Neural progenitor cell (in vitro differentiated cells): ENCODE measurements at regions not wholly inside any gene's neighbourhood (a gene's known extent, or its start where the extent isn't known, plus 50 kb on each side); places are given as distances from the start of the nearest gene placed in this dataset.

Source experiments
- DNase-seq: peaks from one replicate; pipeline ENCODE4 v3.0.0-alpha.2; 2016; ENCODE audit warnings: low spot score
- H2AFZ ChIP-seq: fragments of 200-600 bp; sonication (generic); replicated peaks from 2 replicates; pipeline ENCODE4 v1.6.1; 2016; ENCODE audit warnings: antibody characterized with exemption
- H3F3A ChIP-seq: fragments of 200-600 bp; sonication (generic); 2 replicates; pipeline ENCODE4 v1.6.1; 2016; ENCODE audit warnings: antibody characterized with exemption, low read depth
- H3K27ac ChIP-seq: fragments of 200-600 bp; sonication (generic); 2 replicates; pipeline ENCODE4 v1.5.1; 2016; ENCODE audit warnings: mild to moderate bottlenecking
- H3K27me3 ChIP-seq: fragments of 200-600 bp; sonication (generic); 2 replicates; pipeline ENCODE4 v1.6.1; 2016; ENCODE audit warnings: mild to moderate bottlenecking, moderate library complexity
- H3K36me3 ChIP-seq: fragments of 200-600 bp; sonication (generic); 2 replicates; pipeline ENCODE4 v1.5.1; 2016
- H3K4me1 ChIP-seq: fragments of 200-600 bp; sonication (generic); 2 replicates; pipeline ENCODE4 v1.6.1; 2016; ENCODE audit warnings: mixed run types
- H3K4me2 ChIP-seq: fragments of 200-600 bp; sonication (generic); 2 replicates; pipeline ENCODE4 v1.6.1; 2016
- H3K4me3 ChIP-seq: fragments of 200-600 bp; sonication (generic); 2 replicates; pipeline ENCODE4 v1.5.1; 2016
- H3K79me2 ChIP-seq: fragments of 200-600 bp; sonication (generic); 2 replicates; pipeline ENCODE4 v1.6.1; 2016; ENCODE audit warnings: low read depth
- H3K9ac ChIP-seq: fragments of 200-600 bp; sonication (generic); 2 replicates; pipeline ENCODE4 v1.6.1; 2016
- H3K9me3 ChIP-seq: fragments of 200-600 bp; sonication (generic); 2 replicates; pipeline ENCODE4 v1.5.1; 2016; ENCODE audit warnings: low read depth
- H4K20me1 ChIP-seq: fragments of 200-600 bp; sonication (generic); 2 replicates; pipeline ENCODE4 v1.6.1; 2016; ENCODE audit warnings: low read depth
- H3K27ac Mint-ChIP-seq: 3 replicates; pipeline ENCODE4 v1.8.0; 2021; ENCODE audit warnings: mixed read lengths
- H3K27me3 Mint-ChIP-seq: 2 replicates; pipeline ENCODE4 v1.8.0; 2022; ENCODE audit warnings: low read depth, mild to moderate bottlenecking, inconsistent platforms, moderate library complexity, mixed read lengths; ENCODE audit not compliant: insufficient read depth
- H3K36me3 Mint-ChIP-seq: 3 replicates; pipeline ENCODE4 v1.8.0; 2021; ENCODE audit warnings: mixed read lengths
- H3K4me1 Mint-ChIP-seq: 3 replicates; pipeline ENCODE4 v1.8.0; 2021; ENCODE audit warnings: mixed read lengths
- H3K4me3 Mint-ChIP-seq: 3 replicates; pipeline ENCODE4 v1.8.0; 2021; ENCODE audit warnings: mild to moderate bottlenecking, moderate library complexity, mixed read lengths
- H3K9me3 Mint-ChIP-seq: 3 replicates; pipeline ENCODE4 v1.8.0; 2020; ENCODE audit warnings: mixed read lengths
- EZH2 ChIP-seq: fragments of 200-600 bp; sonication (generic); IDR thresholded peaks from 2 replicates; pipeline ENCODE4 v1.6.1; 2017; ENCODE audit warnings: antibody characterized with exemption, mild to moderate bottlenecking, moderate library complexity
- EZH2phosphoT487 ChIP-seq: fragments of 200-600 bp; sonication (generic); IDR thresholded peaks from 2 replicates; pipeline ENCODE4 v1.6.1; 2017; ENCODE audit warnings: antibody characterized with exemption
- TF ChIP-seq, protein P1 (sequence below): fragments of 200-600 bp; sonication (generic); IDR thresholded peaks from 2 replicates; pipeline ENCODE4 v1.5.1; 2017; ENCODE audit warnings: antibody characterized with exemption, mild to moderate bottlenecking

DNA sequence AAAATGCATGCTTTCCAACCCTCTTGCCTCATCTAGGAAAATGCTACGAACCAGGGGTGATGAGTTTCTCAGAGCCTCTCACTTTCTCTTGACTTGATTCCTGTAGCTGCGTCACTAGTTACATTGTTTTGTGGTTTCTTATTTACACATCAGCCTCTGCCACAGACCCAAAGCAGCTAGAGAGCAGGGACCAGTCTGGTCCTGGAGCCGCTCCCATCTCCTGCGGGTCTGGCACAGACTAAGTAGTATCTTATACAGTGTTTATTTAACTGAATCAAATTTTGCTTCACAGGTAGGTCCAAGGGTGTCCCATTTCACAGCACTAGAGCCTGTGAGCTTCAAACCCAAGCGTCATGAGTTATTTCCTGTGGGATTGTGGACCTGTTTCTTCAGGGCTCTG, 310.5 kb downstream of the MYCN start:
- no peak overlapping the region for H3K4me3 ChIP-seq
- H3K27ac ChIP-seq: no peak overlapping the region
- H3K9ac ChIP-seq: no peak overlapping the region
- Mint-ChIP-seq H3K27me3 (peaks cover 9% of the 10 kb centered on the region), H3K27ac (peak overlapping the region; percentile 74), H3K36me3 (peaks cover 4% of the 10 kb centered on the region), H3K4me3 (no peak overlapping the region), H3K4me1 (peaks cover 58% of the 10 kb centered on the region), H3K9me3 (peaks cover 17% of the 10 kb centered on the region)
- H3K9me3 ChIP-seq: no peaks in the 10 kb centered on the region
- DNase-seq: no peak
- H2AFZ ChIP-seq: no peak overlapping the region
- peaks cover 8% of the 10 kb centered on the region for H3K27me3 ChIP-seq
- H3K4me1 ChIP-seq: peaks cover 22% of the 10 kb centered on the region
- peaks cover 4% of the 10 kb centered on the region for H3F3A ChIP-seq
- no peaks in the 10 kb centered on the region for H3K36me3 ChIP-seq
- H3K4me2 ChIP-seq: no peak overlapping the region
- H4K20me1 ChIP-seq: no peaks in the 10 kb centered on the region
- TF ChIP-seq EZH2phosphoT487: no peak
- TF ChIP-seq, protein P1, sequence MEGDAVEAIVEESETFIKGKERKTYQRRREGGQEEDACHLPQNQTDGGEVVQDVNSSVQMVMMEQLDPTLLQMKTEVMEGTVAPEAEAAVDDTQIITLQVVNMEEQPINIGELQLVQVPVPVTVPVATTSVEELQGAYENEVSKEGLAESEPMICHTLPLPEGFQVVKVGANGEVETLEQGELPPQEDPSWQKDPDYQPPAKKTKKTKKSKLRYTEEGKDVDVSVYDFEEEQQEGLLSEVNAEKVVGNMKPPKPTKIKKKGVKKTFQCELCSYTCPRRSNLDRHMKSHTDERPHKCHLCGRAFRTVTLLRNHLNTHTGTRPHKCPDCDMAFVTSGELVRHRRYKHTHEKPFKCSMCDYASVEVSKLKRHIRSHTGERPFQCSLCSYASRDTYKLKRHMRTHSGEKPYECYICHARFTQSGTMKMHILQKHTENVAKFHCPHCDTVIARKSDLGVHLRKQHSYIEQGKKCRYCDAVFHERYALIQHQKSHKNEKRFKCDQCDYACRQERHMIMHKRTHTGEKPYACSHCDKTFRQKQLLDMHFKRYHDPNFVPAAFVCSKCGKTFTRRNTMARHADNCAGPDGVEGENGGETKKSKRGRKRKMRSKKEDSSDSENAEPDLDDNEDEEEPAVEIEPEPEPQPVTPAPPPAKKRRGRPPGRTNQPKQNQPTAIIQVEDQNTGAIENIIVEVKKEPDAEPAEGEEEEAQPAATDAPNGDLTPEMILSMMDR: no peak
- TF ChIP-seq EZH2: no peak
- H3K79me2 ChIP-seq: no peaks in the 10 kb centered on the region

DNA sequence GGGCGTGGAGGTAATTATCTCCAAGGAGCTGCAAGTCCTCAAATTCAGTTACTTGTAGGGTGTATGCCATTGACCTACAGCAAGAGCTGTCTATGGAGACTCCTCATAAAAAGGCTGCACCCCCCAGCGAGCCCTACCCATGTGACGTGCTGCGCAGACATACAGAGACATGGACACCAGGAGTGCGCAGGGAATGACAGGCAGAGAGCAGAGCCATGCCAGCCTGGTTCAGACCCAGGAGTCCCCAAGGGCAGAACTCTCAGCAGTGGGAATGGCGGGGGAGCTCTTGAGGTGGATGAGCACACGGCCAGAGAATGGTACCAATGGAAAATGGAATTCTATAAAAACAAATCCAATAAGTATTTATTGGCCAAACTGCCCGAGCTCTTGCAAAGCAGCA, 310.1 kb downstream of the MYCN start:
- Mint-ChIP-seq H3K4me3 (no peak overlapping the region), H3K4me1 (peaks cover 61% of the 10 kb centered on the region), H3K9me3 (peaks cover 15% of the 10 kb centered on the region), H3K36me3 (peaks cover 2% of the 10 kb centered on the region), H3K27me3 (peaks cover 9% of the 10 kb centered on the region), H3K27ac (peak overlapping the region; percentile 14)
- no peak overlapping the region for H3K4me3 ChIP-seq
- peaks cover 4% of the 10 kb centered on the region for H3F3A ChIP-seq
- no peaks in the 10 kb centered on the region for H4K20me1 ChIP-seq
- no peaks in the 10 kb centered on the region for H3K9me3 ChIP-seq
- no peak overlapping the region for H3K27ac ChIP-seq
- no peak overlapping the region for H3K9ac ChIP-seq
- DNase-seq: no peak
- TF ChIP-seq EZH2 (no peak), EZH2phosphoT487 (no peak)
- TF ChIP-seq, protein P1: no peak
- H3K27me3 ChIP-seq: peaks cover 8% of the 10 kb centered on the region
- H3K79me2 ChIP-seq: no peaks in the 10 kb centered on the region
- H2AFZ ChIP-seq: no peak overlapping the region
- H3K4me2 ChIP-seq: no peak overlapping the region
- peaks cover 22% of the 10 kb centered on the region for H3K4me1 ChIP-seq
- no peaks in the 10 kb centered on the region for H3K36me3 ChIP-seq

DNA sequence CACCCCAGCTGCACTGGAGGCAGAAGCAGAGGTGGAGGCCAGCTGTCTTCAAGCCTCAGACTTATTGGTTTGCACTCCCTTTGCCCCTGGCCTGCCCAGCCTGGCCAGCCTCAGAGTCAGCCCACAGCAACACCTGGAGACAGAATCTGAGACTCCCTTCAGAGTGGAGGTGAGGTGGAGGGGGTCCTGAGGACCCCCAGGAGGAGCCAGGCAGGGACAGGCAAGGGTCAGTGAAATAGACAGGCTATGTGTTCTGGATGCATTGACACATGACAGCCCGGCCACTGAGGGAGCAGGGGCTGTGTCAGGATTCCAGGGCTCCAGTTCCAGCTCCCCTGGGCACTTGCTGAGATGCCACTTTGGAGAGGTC, 309.7 kb downstream of the MYCN start:
- no peak for DNase-seq
- Histone ChIP-seq H3K9me3 (no peaks in the 10 kb centered on the region), H3K79me2 (no peaks in the 10 kb centered on the region), H3K4me1 (peaks cover 22% of the 10 kb centered on the region), H3K27ac (no peak overlapping the region), H2AFZ (no peak overlapping the region), H3K4me3 (no peak overlapping the region), H3K9ac (no peak overlapping the region), H3K27me3 (peaks cover 8% of the 10 kb centered on the region), H4K20me1 (no peaks in the 10 kb centered on the region), H3K36me3 (no peaks in the 10 kb centered on the region), H3K4me2 (no peak overlapping the region), H3F3A (peaks cover 4% of the 10 kb centered on the region)
- peaks cover 9% of the 10 kb centered on the region for H3K27me3 Mint-ChIP-seq
- no peak overlapping the region for H3K27ac Mint-ChIP-seq
- peaks cover 64% of the 10 kb centered on the region for H3K4me1 Mint-ChIP-seq
- no peak overlapping the region for H3K4me3 Mint-ChIP-seq
- peaks cover 14% of the 10 kb centered on the region for H3K9me3 Mint-ChIP-seq
- TF ChIP-seq, protein P1: no peak
- TF ChIP-seq EZH2phosphoT487: no peak
- TF ChIP-seq EZH2: no peak
- peaks cover 2% of the 10 kb centered on the region for H3K36me3 Mint-ChIP-seq
